Lower leg skin (tissue), 4 donors: ENCODE measurements at regions not wholly inside any gene's neighbourhood (a gene's known extent, or its start where the extent isn't known, plus 50 kb on each side); places are given as distances from the start of the nearest gene placed in this dataset.
"Not testable (repeated sequence)": the region's sequence is repeated elsewhere in the genome, so short reads cannot be mapped to it uniquely, and the experiment has no call there.

Experiments used
- DNase-seq, 2 donors: peaks; one replicate each; pipeline ENCODE4 v3.0.0-alpha.2; 2019; ENCODE audit warnings: low spot score in 2 of 2
- H3K4me3 ChIP-seq: fragments of 200-600 bp; sonication (generic); 2 replicates; pipeline ENCODE4 v1.5.1; 2017; ENCODE audit warnings: mild to moderate bottlenecking, low read depth; ENCODE audit not compliant: poor library complexity, severe bottlenecking
- POLR2A ChIP-seq, 2 donors: fragments of 450-650 bp; IDR thresholded peaks; one replicate each; pipeline ENCODE4 v1.6.1; 2016 to 2017; ENCODE audit warnings: antibody characterized with exemption in 2 of 2, mild to moderate bottlenecking in 1 of 2, moderate library complexity in 1 of 2
- WGBS, 2 donors: methylation state at CpG; one replicate each; pipeline ENCODE4 v1.1.5; 2018; 5-methylcytosine and 5-hydroxymethylcytosine counted together
- intact Hi-C: fragments of 100-400 bp; cut with DNase I; formaldehyde crosslinking; loops from one replicate; pipeline ENCODE4 v1.15.0; 2023; ENCODE audit warnings: low total_unique reads
- TF ChIP-seq, protein P1 (sequence below), 3 donors: fragments of 450-650 bp; IDR thresholded peaks; one replicate each; pipeline ENCODE4 v1.5.1; 2016; ENCODE audit warnings: antibody characterized with exemption in 3 of 3, mild to moderate bottlenecking in 3 of 3, moderate library complexity in 2 of 3

DNA sequence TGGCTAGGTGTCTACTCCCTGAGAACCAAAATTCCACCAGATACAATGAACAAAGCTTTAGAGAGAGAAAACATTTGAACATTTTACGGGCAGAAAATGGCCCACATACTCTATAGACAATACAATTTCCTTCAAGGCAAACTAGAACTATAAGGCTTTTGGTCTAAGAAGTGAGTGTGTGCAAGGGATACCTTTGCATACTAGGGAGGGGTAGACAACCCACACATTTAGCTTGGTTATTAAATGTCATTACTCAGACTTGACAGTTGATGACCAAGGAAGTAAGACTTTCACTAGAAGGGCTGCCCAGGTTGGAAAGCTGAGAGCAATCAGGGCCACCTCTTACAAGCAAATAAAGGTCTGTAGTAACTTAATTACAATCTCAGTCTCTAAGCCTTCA, 64.0 kb upstream of the PLEKHM1 start:
- H3K4me3 ChIP-seq, intact Hi-C loops, DNase-seq: not testable (repeated sequence)
- WGBS, 2 donors = no CpG with 5 or more reads among the region's 1 CpG

DNA sequence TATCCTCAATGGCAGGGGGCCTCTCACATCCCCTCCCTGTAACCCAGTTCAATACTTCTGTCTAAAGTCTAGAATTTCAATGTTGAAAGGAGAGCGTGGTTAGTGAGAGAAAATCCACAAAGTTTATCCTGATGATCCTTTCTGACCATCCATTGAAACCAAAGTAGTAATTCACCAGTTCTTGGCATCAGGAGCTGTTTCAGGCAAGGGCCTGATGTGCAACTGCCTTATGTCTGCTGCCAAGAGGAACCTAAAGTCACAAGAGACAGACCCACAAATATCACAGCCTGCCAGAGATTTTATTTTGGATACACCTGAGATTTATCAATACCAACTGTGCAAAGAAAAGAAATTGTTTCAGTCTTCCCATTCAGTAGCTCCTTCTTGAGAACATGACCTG, 68.3 kb upstream of the PLEKHM1 start:
- intact Hi-C loops, DNase-seq: not testable (repeated sequence)
- no CpG with 5 or more reads among the region's 1 CpG for whole genome bisulfite sequencing, 2 donors

DNA sequence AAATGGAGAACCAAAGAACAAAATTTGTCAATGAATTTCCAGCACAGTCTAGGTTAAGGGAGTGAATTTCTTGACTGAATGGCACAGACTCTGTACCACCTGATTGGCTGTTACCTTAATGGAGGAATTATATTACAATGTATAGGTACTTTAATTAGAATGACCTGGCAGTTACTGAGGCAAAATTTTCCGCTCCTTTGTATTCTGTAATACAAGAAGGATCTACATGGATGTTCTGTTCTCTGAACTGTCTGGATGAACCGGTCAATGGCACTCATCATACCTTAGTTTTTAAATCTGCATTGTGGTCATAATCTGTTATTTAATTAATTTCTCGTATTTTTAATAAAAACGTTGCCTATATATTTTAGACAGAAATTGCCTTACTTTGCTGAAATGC, 72.3 kb upstream of the PLEKHM1 start:
- intact Hi-C loops, DNase-seq, H3K4me3 ChIP-seq: not testable (repeated sequence)
- 89 to 90% methylated on average over 4 of the region's 4 CpGs for WGBS, 2 donors

More for the DNA sequence above, 68.3 kb upstream of the PLEKHM1 start:
- not testable (repeated sequence) for H3K4me3 ChIP-seq

DNA sequence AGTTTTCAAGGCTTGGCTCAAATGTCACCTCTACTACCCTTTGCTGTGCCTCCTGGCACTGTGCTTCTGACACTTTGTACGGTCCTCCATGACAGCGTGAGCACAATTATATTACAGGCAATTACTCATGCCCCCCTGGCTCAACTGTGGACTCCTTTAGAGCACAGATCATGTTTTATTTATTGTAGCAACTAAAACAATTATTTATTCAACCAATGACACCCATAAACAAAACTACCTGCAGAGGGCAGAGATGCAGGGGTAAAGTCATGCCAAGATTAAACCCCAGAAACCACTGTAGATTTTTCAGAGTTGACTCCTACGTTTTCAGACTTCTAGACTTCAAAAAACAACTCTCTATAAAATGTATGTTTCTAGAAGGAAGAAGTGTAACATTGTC, 72.8 kb upstream of the PLEKHM1 start:
- WGBS, 2 donors = 73 to 79% methylated on average over 3 of the region's 3 CpGs
- DNase-seq, H3K4me3 ChIP-seq, intact Hi-C loops: not testable (repeated sequence)

DNA sequence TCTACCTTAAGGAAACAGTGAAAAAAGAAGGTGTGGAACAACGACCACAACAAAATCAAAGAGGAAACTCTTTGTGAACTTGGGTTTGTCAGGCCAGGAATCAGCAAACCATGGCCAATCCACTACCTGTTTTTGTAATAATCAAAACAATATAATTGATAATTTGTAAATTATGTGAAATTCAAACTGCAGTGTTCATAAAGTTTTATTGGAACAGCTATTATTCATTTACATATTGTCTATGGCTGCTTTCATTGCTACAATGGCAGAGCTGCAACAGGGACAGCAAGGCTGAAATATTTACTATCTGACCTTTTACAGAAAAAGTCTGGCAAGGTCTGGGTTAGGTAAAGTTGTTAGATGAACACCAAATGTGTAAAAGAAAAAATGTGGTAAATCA, 77.8 kb upstream of the PLEKHM1 start:
- H3K4me3 ChIP-seq, intact Hi-C loops, DNase-seq: not testable (repeated sequence)
- WGBS, 2 donors = 79 to 82% methylated on average over 1 of the region's 1 CpG

DNA sequence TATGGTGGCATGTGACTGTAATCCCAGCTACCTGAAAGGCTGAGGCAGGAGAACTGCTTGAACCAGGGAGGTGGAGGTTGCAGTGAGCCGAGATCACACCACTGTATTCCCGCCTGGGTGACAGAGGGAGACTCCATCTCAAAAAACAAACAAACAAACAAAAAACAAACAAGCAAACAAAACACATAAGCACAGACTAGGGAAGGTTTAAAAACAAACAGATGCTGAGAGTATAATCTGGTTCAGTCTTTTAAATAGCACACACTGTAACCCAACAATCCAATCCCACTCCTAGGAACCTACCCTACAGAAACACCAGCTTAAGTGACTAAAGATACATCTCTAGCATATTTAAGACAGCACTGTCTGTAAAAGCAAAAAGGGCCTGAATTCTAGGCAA, 82.8 kb upstream of the PLEKHM1 start:
- intact Hi-C loops, H3K4me3 ChIP-seq, DNase-seq: not testable (repeated sequence)
- WGBS, 2 donors = 94 to 96% methylated on average over 2 of the region's 2 CpGs

DNA sequence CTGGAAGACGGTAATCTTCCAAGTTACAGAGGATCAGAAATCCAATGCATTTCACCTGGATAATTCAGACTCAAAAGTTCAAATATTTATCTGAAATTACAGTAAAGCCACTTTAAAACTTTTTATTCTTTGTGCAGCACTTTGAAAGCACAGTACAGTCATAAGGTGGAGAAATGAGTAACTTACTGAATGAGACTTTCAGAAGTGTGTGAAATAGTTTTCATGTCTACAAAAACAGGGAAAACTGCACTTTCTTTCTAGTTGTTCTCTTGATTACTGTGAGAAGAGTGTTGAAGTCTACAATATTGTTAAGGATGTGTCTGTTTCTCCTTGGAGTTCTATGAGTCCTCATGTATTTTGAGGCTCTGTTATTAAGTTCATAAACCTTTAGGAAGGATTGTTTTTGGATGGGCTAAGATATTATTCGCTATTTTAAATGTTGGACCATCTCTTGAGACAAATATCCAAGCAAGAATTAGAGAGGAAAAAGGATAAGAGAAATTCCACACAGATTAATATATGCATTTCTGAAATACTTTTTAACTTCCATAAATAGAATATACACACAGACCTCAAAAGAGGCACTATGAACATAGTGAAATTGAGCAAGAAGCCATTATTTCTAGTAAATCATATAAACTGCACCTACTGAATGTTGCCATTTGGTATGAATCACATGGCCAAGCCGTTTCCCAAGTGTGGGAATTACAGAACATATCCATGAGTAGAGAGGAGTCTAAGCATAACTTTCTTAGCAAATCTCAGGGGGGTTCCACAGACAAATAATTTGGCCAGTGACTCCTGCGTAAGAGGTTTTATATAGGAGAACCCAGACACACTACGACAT, 83.6 kb upstream of the PLEKHM1 start:
- intact Hi-C loops = no loop called here
- WGBS, 2 donors = 70 to 74% methylated on average over 5 of the region's 5 CpGs
- H3K4me3 ChIP-seq = no peak overlapping the region
- no peak for TF ChIP-seq POLR2A (IDR thresholded peaks at IDR 0.05)
- TF ChIP-seq, protein P1, sequence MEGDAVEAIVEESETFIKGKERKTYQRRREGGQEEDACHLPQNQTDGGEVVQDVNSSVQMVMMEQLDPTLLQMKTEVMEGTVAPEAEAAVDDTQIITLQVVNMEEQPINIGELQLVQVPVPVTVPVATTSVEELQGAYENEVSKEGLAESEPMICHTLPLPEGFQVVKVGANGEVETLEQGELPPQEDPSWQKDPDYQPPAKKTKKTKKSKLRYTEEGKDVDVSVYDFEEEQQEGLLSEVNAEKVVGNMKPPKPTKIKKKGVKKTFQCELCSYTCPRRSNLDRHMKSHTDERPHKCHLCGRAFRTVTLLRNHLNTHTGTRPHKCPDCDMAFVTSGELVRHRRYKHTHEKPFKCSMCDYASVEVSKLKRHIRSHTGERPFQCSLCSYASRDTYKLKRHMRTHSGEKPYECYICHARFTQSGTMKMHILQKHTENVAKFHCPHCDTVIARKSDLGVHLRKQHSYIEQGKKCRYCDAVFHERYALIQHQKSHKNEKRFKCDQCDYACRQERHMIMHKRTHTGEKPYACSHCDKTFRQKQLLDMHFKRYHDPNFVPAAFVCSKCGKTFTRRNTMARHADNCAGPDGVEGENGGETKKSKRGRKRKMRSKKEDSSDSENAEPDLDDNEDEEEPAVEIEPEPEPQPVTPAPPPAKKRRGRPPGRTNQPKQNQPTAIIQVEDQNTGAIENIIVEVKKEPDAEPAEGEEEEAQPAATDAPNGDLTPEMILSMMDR (IDR thresholded peaks at IDR 0.05) = no peak
- no peak for DNase-seq

DNA sequence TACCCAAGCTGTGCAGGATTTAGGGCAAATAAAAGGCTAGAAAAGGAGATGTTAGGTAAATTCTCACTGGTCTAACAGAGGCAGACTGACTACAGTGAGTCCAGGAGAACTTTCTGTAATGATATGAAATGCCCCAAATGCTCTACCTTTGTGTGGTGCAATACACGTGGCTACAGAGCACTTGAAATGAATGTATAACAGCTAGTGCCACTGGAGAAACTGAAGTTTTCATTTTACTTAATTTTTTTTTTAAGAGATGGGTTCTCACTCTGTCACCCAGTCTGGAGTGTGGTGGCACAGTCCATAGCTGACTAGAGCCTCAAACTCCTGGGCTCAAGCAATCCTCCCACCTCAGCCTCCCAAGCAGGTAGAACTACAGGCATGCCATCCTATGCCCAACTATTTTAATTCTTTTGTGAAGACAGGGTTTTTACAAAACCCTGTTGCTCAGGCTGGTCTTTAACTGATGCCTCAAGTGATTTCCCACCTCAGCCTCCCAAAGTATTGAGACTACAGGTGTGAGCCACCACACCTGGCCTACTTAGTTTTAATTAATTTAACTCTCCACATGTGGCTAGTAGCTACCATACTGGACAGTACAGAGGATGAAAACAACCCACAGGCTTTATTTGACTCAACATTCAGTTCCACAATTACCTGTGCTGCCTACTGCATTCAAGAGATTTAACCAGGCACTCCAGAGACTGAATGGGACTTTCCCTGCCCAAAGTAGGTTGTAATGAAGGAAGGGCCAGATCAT, 84.8 kb upstream of the PLEKHM1 start:
- TF ChIP-seq, protein P1 (IDR thresholded peaks at IDR 0.05) = no peak
- TF ChIP-seq POLR2A (IDR thresholded peaks at IDR 0.05) = no peak
- 88 to 94% methylated on average over 1 of the region's 1 CpG for WGBS, 2 donors
- no peak for DNase-seq
- no peak overlapping the region for H3K4me3 ChIP-seq
- intact Hi-C loops = no loop called here

DNA sequence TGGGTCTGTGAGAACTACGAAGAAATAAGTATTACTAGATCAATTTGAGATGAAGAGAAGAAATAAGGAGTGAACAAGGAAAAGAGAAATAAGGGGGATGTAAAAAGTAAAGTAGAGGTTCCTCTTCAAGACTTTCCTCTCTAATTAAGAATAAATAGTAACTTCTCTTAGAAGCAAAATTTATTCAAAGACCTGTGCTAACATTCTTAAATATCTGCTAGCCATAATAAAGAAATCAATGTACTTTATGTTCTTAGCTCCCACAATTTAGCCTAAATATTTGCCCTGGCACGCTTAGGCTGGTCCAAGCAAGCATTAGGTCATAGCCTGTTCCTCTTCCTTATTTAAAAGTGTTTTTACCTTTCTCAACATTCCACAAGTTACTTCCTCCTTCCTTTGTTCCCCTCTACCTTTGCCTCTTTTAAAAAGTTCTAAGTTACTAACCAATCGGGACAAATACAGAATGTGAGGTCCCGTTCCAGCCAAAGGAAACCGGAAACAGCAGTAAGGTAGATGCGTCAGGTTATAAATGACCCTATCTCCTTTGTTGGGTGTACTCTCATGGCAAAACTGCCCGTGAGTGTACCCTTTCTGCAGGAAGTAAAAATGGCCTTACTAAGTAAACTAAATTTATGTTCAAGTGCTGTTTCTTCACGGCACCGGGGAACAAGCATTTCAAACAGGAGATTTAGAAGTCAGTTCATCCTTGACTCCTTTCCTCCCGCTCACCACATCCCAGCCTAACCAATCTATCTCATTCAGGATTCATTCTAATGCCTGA, 86.2 kb upstream of the PLEKHM1 start:
- 66 to 72% methylated on average over 10 of the region's 10 CpGs for WGBS, 2 donors
- H3K4me3 ChIP-seq, DNase-seq, intact Hi-C loops: not testable (repeated sequence)
